Stomach (tissue), 4 donors: ENCODE measurements at regions not wholly inside any gene's neighbourhood (a gene's known extent, or its start where the extent isn't known, plus 50 kb on each side); places are given as distances from the start of the nearest gene placed in this dataset.
"Not testable (repeated sequence)": the region's sequence is repeated elsewhere in the genome, so short reads cannot be mapped to it uniquely, and the experiment has no call there.

Source experiments
- EP300 ChIP-seq: sonication (generic); formaldehyde crosslinking; IDR thresholded peaks from one replicate; pipeline ENCODE4 v1.6.1; 2017; ENCODE audit warnings: antibody characterized with exemption
- POLR2A ChIP-seq, 4 donors: fragments of 450-650 bp; IDR thresholded peaks; one replicate each; pipeline ENCODE4 v1.6.1; 2016; ENCODE audit warnings: antibody characterized with exemption in 4 of 4, control low read depth in 2 of 4, mild to moderate bottlenecking in 1 of 4, moderate library complexity in 1 of 4
- POLR2AphosphoS5 ChIP-seq, 3 donors: sonication (generic); formaldehyde crosslinking; IDR thresholded peaks; one replicate each; pipeline ENCODE4 v1.6.1; 2016; ENCODE audit warnings: antibody characterized with exemption in 3 of 3
- TF ChIP-seq, protein P1 (sequence below), 7 experiments: fragments of 450-650 bp in 4 of 7; fragments of 200-600 bp in 3 of 7; sonication (generic) in 3 of 7; IDR thresholded peaks; one replicate each; pipeline ENCODE4 v1.5.1; 2016 to 2019; ENCODE audit warnings: antibody characterized with exemption in 7 of 7, control low read depth in 2 of 7, mild to moderate bottlenecking in 1 of 7

DNA sequence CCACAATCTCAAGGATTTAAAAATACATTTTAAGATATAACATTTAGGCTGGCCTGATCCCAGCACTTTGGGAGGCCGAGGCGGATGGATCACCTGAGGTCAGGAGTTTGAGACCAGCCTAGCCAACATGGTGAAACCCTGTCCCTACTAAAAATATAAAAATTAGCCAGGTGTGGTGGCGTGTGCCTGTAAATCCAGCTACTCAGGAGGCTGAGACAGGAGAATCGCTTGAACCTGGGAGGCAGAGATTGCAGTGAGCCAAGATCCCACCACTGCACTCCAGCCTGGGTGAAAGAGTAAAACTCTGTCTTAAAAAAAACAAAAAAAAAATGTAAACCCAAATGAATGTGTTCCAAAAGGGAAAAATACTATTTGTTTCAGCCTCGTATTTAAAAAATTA, 82.3 kb upstream of the FAT1 start:
- not testable (repeated sequence) for TF ChIP-seq POLR2AphosphoS5 (IDR thresholded peaks at IDR 0.05); POLR2A (IDR thresholded peaks at IDR 0.05); EP300
- TF ChIP-seq, protein P1, sequence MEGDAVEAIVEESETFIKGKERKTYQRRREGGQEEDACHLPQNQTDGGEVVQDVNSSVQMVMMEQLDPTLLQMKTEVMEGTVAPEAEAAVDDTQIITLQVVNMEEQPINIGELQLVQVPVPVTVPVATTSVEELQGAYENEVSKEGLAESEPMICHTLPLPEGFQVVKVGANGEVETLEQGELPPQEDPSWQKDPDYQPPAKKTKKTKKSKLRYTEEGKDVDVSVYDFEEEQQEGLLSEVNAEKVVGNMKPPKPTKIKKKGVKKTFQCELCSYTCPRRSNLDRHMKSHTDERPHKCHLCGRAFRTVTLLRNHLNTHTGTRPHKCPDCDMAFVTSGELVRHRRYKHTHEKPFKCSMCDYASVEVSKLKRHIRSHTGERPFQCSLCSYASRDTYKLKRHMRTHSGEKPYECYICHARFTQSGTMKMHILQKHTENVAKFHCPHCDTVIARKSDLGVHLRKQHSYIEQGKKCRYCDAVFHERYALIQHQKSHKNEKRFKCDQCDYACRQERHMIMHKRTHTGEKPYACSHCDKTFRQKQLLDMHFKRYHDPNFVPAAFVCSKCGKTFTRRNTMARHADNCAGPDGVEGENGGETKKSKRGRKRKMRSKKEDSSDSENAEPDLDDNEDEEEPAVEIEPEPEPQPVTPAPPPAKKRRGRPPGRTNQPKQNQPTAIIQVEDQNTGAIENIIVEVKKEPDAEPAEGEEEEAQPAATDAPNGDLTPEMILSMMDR (IDR thresholded peaks at IDR 0.05), result not testable (repeated sequence)
